ENCODE measurements at regions not wholly inside any gene's neighbourhood (a gene's known extent, or its start where the extent isn't known, plus 50 kb on each side); places are given as distances from the start of the nearest gene placed in this dataset.
"Not testable (repeated sequence)": the region's sequence is repeated elsewhere in the genome, so short reads cannot be mapped to it uniquely, and the experiment has no call there.

DNA sequence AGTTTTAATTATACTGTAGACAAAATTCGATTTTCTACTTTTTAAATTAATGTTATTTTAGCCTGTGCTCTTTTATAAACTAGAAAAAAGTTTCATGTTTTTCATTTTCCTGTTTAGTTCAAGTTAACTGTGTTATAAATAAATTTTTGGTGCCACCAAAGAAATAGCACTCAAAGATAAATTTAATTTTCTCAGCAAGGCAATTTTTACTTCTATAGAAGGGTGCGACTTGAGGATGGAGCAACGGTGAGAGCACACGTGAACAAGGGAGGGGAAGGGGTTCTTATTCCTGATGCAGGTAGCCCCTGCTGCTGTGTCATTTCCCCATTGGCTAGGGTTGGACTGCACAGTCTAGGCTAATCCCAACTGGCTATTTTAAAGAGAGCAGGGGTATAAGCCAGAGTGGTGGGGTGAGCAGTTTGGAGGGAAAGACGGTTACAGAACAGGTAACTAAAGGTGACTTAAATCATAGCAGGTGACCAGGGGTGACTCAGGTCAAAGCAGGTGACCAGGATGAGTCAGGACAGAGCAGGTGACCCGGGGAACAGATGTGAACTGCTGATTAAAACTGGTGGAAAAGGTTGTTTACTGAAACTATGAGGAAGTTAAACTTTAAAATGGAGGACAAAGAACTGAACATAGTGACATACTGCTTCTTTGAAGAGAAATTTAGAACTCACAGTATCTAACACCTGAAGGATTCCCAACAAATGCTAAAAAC lies 104.6 kb upstream of the GPBP1 start:
- no peak for DNase-seq

DNA sequence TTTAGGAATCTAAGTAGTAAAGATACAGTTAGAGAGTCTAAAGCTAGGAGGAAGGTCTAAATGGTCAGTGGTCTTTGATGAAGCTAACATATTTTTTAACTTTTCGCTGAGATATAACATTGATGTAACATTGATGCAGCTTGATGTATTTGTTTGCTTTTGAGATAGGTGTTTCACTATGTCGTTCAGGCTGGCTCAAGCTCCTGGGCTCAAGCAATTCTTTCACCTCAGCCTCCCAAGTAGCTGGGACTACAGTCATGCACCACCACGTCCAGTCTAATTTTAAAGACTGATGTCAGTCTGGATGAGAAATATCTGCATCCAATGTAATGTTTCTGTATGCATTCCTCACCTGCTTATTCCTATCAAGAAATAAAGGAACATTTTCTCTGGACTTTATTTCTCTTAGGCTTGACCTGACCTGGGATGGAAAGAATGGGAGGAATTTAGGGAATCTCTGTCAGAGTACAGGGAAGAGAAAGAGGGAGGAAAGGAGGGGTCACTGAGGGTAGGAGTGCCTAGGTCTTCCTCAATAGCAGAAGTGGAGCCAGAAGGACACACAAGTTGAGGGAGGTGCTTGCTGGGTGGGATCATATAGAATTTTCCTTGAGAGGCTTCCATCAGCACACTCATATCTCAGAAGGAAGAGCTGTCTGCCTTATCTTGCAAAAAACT lies 101.5 kb upstream of the GPBP1 start:
- DNase-seq, result no peak

DNA sequence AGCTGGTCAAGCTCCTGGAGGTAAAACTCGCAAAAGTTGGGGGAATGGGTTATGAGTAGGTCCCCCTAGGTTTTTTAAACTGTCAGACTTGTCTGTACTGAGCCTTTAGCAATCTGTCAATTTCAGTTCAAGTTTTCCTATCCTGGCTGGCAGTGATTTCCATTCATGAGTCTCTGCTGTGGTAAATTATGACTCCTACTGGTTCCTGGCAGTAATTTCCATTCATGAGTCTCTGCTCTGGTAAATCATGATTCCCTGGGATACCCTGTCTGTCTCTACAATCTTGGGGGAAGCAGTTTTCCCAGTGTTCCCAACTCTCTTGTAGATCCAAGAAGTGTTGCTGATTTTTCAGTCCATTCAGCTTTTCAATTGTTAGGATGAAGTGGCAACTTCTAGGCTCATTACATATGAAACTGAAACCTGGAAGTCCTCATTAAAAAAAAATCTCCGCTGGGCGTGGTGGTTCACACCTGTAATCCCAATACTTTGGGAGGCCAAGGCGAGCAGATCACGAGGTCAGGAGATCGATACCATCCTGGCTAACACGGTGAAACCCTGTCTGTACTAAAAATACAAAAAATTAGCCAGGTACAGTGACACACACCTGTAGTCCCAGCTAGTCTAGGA lies 91.3 kb upstream of the GPBP1 start:
- DNase-seq, result no peak

DNA sequence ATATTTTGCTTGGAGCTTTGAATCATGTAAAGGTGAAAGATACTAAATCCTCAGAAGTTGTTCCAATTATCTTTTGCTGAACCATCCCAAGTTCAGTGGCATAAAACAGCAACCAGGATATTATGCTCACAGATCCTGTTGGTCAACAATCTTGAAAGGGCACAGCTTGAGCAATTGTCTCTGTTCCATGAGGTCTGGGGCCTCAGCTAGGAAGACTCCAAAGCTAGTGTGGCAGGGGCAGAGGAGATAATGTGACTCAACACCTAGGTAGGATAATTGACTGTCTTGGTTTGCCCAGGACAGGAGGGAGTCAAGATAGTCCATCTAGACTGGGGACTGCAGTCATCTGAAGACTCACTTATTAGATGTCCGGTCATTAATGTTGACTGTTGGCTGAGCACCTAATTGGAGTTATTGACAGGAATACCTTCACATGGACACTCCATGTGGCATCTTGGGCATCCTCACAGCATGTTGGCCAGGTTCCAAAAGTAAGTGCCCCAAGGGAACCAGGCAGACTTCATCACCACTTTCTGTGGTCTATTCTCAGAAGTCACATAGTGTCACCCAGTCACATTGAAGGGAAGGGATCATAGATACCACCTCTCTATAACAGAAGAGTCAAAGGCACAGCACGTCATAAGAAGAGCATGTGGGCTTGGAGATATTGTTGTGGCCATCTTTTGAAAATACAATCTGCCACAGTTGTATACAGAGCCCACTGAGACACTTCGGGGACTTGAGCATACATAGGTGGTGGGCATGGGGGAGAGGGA lies 88.4 kb upstream of the GPBP1 start:
- DNase-seq, result no peak

DNA sequence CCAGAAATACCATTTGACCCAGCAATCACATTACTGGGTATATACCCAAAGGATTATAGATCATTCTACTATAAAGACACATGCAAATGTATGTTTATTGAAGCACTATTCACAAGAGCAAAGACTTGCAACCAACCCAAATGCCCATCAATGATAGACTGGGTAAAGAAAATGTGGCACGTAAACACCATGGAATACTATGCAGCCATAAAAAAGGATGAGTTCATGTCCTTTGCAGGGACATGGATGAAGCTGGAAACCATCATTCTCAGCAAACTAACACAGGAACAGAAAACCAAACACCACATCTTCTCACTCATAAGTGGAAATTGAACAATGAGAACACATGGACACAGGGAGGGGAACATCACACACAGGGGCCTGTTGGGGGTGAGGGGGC lies 85.9 kb upstream of the GPBP1 start:
- not testable (repeated sequence) for DNase-seq

DNA sequence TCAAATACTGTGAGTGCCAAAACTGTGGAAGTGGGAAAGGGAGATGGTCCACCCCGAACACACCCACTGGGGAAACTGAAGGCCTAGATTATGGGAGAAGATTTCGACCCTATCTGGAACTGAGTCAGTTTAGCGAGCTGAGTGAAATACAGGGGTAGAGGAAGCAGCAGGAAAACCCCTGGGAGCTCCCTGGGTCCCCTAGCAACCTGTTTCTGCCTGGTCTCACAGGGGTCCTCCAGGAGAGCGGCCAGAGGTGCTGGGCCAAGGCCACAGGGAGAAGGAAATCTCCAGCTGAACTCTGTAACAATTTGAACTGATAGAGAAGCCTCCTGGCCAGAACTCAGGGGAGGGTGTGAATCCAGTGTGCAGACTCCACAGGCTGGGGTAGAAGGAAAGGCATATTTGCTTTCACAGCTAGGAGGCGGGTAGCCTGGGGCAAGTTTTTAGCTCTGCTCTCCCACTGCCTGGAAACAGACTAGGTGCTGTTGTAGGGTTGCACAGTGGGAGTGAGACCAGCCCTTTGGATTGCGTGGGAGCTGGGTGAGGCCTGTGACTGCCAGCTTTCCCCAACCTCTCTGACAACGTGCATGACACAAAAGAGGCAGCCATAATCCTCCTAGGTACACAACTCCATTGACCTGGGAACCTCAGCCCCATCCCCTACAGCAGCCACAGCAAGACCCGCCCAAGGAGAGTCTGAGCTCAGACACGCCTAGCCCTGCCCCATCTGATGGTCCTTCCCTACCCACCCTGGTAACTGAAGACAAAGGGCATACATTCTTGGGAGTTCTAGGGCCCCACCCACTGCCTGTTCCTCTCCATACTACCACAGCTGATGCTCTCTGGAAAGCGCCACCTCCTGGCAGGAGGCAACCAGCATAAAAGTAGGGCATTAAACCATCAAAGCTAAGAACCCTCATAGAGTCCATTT lies 78.8 kb upstream of the GPBP1 start:
- no peak for DNase-seq

DNA sequence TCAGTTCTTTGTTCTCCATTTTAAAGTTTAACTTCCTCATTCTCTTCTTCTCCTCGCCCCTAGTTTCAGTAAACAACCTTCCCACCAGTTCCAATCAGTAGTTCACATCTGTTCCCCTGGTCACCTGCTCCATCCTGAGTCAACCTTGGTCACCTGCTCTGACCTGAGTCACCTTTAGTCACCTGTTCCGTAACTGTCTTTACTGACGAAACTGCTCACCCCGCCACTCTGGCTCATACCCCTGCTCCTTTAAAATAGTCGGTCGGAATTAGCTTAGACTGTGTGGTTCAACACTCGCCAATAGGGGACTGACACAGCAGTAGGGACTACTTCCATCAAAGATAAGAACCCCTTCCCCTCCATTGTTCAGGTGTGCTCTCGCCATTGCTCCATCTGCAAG lies 76.3 kb upstream of the GPBP1 start:
- DNase-seq, result no peak

DNA sequence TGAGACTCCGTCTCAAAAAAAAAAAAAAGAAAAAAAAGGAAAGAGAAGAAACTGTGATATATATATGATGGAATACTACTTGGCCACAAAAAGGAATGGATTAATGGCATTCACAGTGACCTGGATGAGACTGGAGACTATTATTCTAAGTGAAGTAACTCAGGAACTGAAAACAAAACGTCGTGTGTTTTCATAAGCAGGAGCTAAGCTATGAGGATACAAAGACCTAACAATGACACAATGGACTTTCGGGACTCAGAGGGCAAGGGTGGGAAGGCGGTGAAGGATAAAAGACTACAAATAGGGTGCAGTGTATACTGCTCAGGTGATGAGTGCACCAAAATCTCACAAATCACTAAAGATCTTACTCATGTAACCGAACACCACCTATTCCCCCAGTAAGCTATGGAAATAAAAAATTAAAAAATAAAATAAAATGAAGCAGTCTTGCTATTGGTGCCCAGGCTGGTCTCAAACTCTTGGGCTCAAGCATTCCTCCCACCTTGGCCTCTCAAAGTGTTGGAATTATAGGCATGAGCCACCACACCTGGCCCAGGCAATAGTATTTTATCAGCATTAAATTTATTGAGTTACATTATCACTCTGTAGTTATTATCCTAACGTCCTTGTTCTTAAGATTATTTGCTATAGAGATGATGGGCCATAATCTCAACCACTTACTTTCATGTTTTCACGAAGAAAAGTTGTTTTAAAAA lies 71.5 kb upstream of the GPBP1 start:
- no peak for DNase-seq

DNA sequence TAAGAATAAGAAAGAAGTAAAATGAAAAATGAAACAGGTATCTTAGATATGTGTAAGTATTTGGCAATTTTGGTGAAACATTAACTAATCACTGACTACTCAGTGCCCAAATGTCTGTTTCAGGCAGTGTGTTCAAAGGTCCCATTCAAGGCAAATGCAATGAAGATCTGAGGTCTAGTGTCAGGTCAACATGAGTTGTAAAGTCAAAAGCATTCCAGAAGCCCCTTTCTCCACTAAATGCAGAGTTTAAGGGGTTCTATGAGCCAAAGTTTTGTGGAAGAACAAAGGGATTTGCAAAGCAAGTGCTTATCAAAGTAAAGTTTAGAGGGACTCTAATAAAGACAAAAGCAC lies 71.0 kb upstream of the GPBP1 start:
- DNase-seq, result no peak

DNA sequence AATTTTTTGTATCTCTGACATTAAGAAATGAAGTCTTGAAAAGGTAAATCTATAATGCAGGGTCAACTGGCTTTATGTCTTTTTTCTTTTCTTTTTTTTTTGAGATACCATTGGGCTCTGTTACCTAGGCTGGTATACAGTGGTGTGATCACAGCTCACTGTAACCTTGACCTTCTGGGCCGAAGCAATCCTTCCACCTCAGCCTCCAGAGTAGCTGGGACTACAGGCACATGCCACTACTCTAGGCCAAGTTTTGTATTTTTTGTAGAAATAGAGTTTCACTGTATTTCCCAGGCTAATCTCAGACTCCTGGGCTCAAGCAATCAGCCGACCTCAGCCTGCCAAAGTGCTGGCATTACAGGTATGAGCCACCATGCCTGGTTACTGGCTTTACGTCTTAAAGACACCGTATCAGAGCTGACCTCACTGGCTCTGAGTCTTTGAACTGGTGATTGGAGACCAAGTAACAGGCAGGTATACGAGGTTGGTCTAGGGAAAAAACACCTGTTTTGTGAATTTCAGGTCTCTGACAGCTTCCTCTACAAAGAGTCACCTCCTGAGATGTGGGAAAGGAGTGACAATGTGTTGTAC lies 70.4 kb upstream of the GPBP1 start:
- no peak for DNase-seq

DNA sequence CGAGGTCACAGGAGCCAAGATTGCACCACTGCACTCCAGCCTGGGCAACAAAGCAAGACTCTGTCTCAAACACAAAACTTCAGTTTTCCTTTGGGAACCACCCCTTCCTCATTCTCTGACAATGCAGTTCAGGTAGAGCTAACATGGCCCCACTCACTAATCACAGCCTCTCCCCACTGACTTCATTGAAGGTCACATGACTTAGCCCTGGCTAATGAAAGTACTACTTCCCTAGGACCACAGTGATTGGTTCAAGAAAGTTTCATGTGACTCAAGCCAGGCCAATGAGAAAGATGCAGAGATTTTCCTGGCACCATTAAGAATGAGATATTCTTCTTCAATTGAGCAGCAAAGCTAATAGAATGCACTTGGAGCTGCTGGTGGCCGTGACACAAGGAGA lies 67.2 kb upstream of the GPBP1 start:
- DNase-seq, result no peak

DNA sequence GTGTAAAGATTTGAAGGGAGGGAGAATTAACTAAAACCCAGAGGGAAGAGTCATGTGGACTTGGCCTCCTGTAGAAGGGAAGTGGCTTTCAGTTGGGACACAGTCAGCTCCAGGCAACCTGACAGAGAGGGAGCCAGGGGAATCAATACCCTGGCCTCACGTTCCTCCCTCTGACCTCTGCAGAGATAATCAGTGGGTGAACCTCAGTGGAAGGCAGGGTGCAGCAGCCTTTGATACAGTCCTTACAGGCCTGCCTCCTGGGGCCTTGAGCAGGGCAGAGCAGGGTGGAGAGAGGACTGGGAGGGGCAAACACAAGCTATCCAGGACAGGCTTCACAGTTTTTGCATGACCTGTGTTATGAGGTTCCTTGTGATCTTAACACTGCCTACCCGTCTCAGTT lies 61.9 kb upstream of the GPBP1 start:
- no peak for DNase-seq

DNA sequence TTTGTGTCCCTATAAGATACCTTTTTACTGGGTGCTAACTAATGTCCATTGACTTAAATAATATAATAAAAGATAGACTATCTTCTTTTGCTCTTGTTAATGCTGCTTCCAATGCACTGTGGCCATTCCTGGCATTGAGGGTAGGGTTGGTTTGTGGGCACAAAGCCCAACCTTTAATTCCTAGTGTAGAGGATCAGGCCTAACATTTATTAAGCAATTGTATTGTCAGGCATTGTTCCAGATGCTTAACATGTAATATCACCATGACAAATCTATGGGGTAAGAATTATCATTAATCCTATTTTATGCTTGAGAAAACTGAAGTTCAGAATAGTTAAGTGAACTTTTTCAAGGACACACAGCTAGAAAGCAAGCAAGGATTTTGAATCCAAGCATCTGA lies 60.4 kb upstream of the GPBP1 start:
- DNase-seq, result no peak

DNA sequence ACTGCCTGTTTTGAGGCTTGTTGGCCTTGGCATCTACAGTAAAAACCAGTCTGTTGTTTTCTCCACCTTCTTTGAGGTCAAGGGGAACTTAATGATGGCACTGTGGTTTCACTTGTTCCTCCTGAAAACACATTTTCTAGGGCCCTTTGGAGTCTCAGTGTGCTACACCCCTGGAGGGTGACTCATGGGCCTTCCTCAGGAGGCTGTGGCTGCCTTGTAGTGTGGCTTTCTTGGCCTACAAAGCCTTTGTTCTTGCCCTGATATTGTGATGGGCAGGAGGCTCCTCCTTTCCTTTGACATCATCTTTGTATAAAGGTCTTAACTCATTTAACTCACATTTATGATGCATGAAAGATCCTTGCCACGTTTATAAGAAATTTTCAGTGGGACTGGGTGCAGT lies 56.3 kb upstream of the GPBP1 start:
- peak; percentile 57 for DNase-seq

DNA sequence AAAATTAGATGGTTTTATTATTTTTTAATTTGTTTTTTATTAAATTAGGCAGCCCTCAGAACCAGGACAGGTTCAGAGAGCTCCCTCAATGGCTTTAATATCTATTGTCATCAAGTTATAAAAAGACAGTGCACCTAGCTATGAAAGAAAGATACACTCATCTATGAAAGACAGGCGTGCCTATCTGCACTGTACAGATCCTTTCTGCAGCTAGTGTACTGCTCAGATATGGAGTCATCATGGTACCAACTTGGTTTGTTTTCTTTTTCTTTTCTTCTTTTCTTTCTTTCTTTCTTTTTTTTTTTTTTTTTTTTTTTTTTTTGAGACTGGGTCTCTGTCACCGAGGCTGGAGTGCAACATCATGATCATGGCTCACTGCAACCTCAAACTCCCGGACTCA lies 54.8 kb upstream of the GPBP1 start:
- DNase-seq, result no peak

DNA sequence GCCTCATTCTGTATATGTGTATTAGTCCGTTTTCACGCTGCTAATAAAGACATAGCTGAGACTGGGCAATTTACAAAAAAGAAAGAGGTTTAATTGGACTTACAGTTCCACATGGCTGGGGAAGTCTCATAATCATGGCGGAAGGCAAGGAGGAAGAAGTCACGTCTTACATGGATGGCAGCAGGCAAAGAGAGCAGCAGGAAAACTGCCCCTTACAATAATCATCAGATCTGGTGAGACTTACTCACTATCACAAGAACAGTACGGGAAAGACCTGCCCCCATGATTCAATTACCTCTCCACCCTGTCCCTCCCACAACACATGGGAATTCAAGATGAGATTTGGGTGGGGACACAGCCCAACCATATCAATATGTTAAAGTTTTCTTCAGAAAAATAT lies 49.8 kb upstream of the GPBP1 start:
- DNase-seq, result no peak
